ENCODE measurements at regions not wholly inside any gene's neighbourhood (a gene's known extent, or its start where the extent isn't known, plus 50 kb on each side); places are given as distances from the start of the nearest gene placed in this dataset.

GRCh38 chr3:28907616-28908015, 373.3 kb upstream of the RBMS3 start:
- DNase-seq, result no peak

DNA sequence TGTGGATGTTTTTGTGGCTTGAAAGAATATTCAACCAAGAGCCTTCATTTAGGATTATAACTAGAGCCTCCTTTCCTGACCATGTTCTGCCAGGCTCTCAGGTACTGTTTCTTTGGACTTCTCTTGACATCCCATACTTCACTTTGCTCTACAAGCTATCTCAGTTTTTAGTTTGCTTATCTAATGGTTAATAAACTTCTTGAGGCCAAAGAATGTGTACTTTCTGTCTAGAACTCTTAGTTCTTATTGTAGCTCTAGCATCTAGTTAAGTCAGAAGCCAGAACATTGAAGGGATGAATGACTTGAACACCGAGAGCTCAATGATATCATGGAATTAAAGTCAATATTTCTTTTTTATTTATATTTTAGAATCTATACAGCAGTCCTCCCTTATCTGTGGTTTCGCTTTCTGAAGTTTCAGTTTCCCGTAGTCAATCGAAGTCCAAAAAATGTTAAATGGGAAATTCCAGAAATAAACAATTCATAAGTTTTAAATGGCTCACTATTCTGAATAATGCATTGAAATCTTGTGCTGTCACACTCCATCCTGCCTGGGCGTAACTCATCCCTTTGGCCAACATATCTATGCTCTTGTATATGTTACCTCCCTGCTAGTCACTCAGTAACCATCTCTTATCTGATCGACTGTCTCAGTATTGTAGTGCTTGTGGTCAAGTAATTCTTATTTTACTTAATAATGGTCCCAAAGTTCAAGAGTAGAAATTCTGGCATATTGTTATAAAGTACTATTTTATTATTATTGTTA, 368.6 kb upstream of the RBMS3 start:
- DNase-seq, result no peak

- DNase-seq, result peak in 1 of 2 experiments; percentile 16
Measured at GRCh38 chr3:28915741-28916500, 364.9 kb upstream of the RBMS3 start.

GRCh38 chr3:28916713-28917499, 364.0 kb upstream of the RBMS3 start:
- peak in 1 of 2 experiments; percentile 36 for DNase-seq

DNA sequence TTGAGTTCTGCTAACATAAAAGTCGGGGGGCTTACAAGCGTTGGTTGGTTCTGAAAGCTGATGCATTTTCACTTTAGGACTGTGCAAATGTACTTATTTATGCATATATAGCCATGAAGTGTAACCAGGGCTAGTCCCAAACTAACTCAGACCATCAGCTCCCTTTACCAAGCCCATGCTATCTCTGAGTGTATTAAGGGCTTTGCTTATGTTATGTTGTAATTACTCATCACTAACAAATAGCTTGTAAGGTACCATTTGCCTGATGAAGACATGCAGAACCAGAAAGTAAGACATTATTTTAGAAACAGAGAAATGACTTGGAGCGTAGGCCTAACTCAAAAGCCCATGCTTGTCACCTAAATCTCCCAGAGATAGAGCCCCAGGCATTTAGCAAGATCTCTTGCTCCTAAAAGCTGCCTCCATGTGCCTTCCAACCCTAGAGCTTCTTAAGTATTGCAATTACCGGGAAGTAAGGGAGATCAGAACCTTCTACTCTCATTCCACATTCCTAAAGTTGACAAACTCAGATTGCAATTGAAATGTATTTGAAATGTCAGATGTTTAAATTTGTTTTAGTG, 362.9 kb upstream of the RBMS3 start:
- no peak for DNase-seq

- DNase-seq, result no peak
Measured at GRCh38 chr3:28922376-28922775, 358.5 kb upstream of the RBMS3 start.

- no peak for DNase-seq
Measured at GRCh38 chr3:28923994-28924393, 356.9 kb upstream of the RBMS3 start.

GRCh38 chr3:28924744-28925360, 356.0 kb upstream of the RBMS3 start:
- no peak for DNase-seq

- no peak for DNase-seq
Measured at GRCh38 chr3:28933337-28933736, 347.5 kb upstream of the RBMS3 start.

GRCh38 chr3:28934126-28934813, 346.6 kb upstream of the RBMS3 start:
- no peak for DNase-seq

GRCh38 chr3:28935146-28935545, 345.7 kb upstream of the RBMS3 start:
- no peak for DNase-seq

GRCh38 chr3:28936154-28936553, 344.7 kb upstream of the RBMS3 start:
- DNase-seq, result no peak

GRCh38 chr3:28940530-28940929, 340.3 kb upstream of the RBMS3 start:
- peak in 1 of 2 experiments; percentile 10 for DNase-seq

DNA sequence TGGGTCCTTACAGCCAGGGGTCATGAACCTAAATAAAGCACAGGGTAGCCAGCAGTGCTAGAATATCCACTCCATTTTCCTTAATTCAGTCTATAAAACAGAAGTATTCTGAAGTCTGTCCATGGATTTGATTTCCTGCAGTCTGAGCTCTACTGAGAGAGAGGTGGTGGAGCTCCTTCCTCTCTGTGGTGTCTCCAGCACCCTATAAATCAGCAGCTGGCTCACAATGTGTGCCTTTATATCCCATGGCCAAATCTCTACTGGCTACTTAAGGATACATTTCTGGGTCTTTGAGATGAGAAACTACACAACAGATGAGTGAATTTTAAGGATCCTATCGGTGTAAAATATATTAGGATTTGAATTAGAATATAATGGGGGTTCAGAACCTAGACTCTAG, 339.9 kb upstream of the RBMS3 start:
- no peak for DNase-seq

DNA sequence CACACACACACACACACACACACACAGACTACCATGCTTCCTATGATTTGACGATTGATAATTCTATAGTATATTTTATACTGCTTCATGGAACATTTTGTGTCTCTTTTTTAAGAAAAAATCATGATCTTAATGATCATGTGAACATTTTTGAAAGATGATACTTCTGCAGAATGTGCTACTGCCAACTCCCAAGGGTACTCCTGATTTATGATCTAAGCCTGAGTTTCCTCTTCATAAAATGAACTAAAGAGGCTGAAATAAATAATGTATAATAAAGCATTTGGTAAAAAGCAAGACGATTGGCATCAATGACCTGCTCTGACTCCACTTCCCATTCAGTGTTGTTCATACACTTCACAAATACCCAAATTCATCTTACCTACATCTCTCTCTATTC, 333.8 kb upstream of the RBMS3 start:
- DNase-seq, result no peak

GRCh38 chr3:28947751-28948150, 333.1 kb upstream of the RBMS3 start:
- no peak for DNase-seq

DNA sequence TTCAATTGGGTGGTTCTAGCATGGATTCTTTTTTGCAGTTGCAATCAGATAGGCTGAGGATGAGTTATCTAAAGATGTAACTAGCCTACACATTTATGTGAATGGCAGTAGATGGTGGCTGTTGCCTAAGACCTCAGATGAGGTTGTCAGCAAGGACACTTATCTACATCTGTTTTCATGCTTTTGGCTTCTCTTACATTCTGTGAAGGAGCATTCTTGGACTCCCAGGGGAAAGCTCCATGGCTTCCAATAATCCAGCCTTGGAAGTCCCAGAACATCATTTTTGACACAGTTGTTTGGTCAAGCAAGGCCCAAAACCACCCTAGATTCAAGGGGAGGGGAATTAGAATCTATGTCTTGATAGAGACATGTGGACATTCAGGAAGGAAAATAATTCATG, 332.2 kb upstream of the RBMS3 start:
- no peak for DNase-seq

- DNase-seq, result no peak
Measured at GRCh38 chr3:28949580-28949979, 331.3 kb upstream of the RBMS3 start.

GRCh38 chr3:28950614-28951013, 330.3 kb upstream of the RBMS3 start:
- DNase-seq, result no peak

DNA sequence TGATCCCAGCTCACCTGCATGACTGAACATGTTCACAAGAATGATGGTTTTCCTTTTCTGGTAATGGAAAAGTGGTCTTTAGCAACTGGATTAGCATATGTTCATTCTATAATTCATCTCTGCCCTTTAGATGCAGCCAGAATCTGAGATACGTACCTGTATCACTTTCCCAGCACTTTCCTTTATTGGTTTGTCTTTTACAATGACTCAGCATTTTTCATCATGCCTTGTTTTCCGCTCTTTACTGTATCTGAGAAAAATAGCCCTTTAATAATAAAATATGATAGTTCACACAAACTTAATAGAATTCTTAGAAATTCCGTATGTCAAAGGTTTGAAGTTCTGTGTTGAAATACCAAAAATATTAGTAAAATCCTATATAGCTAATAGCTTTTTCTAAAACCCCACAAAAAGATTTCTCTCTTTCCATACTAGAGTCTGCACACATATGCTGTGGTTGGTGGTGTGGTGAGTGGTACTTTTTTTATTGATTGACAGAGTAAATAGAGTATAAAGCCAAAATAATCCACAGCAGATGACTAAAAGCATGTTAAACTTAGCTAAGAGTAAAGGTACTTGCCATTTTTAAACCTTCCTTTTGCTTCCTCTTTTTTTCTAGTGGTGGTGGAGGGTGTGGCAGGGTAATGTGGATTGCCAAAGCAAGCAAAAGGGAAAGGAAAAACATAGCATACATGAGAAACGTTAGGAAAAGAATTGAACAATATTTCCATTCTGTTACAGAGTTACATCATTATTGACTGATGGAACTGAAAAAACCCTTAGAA, 328.9 kb upstream of the RBMS3 start:
- no peak for DNase-seq

- no peak for DNase-seq
Measured at GRCh38 chr3:28958656-28959055, 322.2 kb upstream of the RBMS3 start.

All from NCI-H446 (cell line).